Tibial nerve (tissue), 4 donors: ENCODE measurements at regions not wholly inside any gene's neighbourhood (a gene's known extent, or its start where the extent isn't known, plus 50 kb on each side); places are given as distances from the start of the nearest gene placed in this dataset.

Source experiments
- DNase-seq, 2 donors: peaks; one replicate each; pipeline ENCODE4 v3.0.0-alpha.2; 2019; ENCODE audit warnings: low spot score in 2 of 2
- H3K27ac ChIP-seq, 4 donors: fragments of 200-600 bp; sonication (generic) in 3 of 4; one replicate each; pipeline ENCODE4 v1.5.1; 2017 to 2019; ENCODE audit warnings: mild to moderate bottlenecking in 1 of 4
- H3K27me3 ChIP-seq, 2 donors: fragments of 200-600 bp; sonication (generic) in 1 of 2; one replicate each; pipeline versions ENCODE4 v1.5.1 to v1.6.0; 2017 to 2019
- H3K36me3 ChIP-seq, 3 donors: fragments of 200-600 bp; sonication (generic); one replicate each; pipeline ENCODE4 v1.5.1; 2018 to 2019
- H3K4me1 ChIP-seq, 4 donors: fragments of 200-600 bp; sonication (generic) in 3 of 4; one replicate each; pipeline ENCODE4 v1.5.1; 2017 to 2019
- H3K4me3 ChIP-seq, 4 donors: fragments of 200-600 bp; sonication (generic) in 3 of 4; one replicate each; pipeline ENCODE4 v1.5.1; 2017 to 2019; ENCODE audit warnings: mild to moderate bottlenecking in 1 of 4, moderate library complexity in 1 of 4
- H3K9me3 ChIP-seq, 4 donors: fragments of 200-600 bp; sonication (generic) in 3 of 4; one replicate each; pipeline ENCODE4 v1.5.1; 2017 to 2019
- CTCF ChIP-seq, 5 experiments: fragments of 200-600 bp in 3 of 5; fragments of 450-650 bp in 2 of 5; sonication (generic) in 3 of 5; IDR thresholded peaks; one replicate each; pipeline ENCODE4 v1.5.1; 2016 to 2019; ENCODE audit warnings: antibody characterized with exemption in 5 of 5, mild to moderate bottlenecking in 3 of 5, moderate library complexity in 2 of 5
- EP300 ChIP-seq, 2 donors: sonication (generic); formaldehyde crosslinking; IDR thresholded peaks; one replicate each; pipeline ENCODE4 v1.6.1; 2017; ENCODE audit warnings: antibody characterized with exemption in 2 of 2, mild to moderate bottlenecking in 1 of 2
- POLR2A ChIP-seq, 2 donors: fragments of 450-650 bp; IDR thresholded peaks; one replicate each; pipeline ENCODE4 v1.6.1; 2017; ENCODE audit warnings: antibody characterized with exemption in 2 of 2, mild to moderate bottlenecking in 2 of 2, moderate library complexity in 2 of 2
- WGBS, 2 donors: methylation state at CpG; one replicate each; pipeline ENCODE4 v1.1.5; 2018; 5-methylcytosine and 5-hydroxymethylcytosine counted together

GRCh38 chr4:162403932-162404331, 240.1 kb upstream of the FSTL5 start:
- DNase-seq = no peak
- Histone ChIP-seq H3K27ac (no peak overlapping the region), H3K4me1 (no peaks in the 10 kb centered on the region), H3K9me3 (no peaks in the 10 kb centered on the region), H3K27me3 (no peaks in the 10 kb centered on the region), H3K36me3 (no peaks in the 10 kb centered on the region), H3K4me3 (no peak overlapping the region)
- 30 to 42% methylated on average over 1 of the region's 1 CpG for WGBS, 2 donors
- TF ChIP-seq CTCF (IDR thresholded peaks at IDR 0.05) (no peak), EP300 (IDR thresholded peaks at IDR 0.05) (no peak), POLR2A (IDR thresholded peaks at IDR 0.05) (no peak)

GRCh38 chr4:162403419-162403818, 239.6 kb upstream of the FSTL5 start:
- H3K9me3 ChIP-seq = no peaks in the 10 kb centered on the region
- no peak overlapping the region for H3K4me3 ChIP-seq
- H3K36me3 ChIP-seq = no peaks in the 10 kb centered on the region
- H3K27me3 ChIP-seq = no peaks in the 10 kb centered on the region
- no peaks in the 10 kb centered on the region for H3K4me1 ChIP-seq
- WGBS, 2 donors = 63 to 65% methylated on average over 2 of the region's 2 CpGs
- TF ChIP-seq POLR2A (IDR thresholded peaks at IDR 0.05) (no peak), CTCF (IDR thresholded peaks at IDR 0.05) (no peak), EP300 (IDR thresholded peaks at IDR 0.05) (no peak)
- DNase-seq = no peak
- H3K27ac ChIP-seq = no peak overlapping the region

- Histone ChIP-seq H3K4me1 (no peaks in the 10 kb centered on the region), H3K27ac (no peak overlapping the region), H3K4me3 (no peak overlapping the region), H3K9me3 (no peaks in the 10 kb centered on the region), H3K27me3 (no peaks in the 10 kb centered on the region), H3K36me3 (no peaks in the 10 kb centered on the region)
- no peak for TF ChIP-seq EP300 (IDR thresholded peaks at IDR 0.05)
- no peak for TF ChIP-seq CTCF (IDR thresholded peaks at IDR 0.05)
- TF ChIP-seq POLR2A (IDR thresholded peaks at IDR 0.05) = no peak
- 68 to 74% methylated on average over 5 of the region's 5 CpGs for whole genome bisulfite sequencing, 2 donors
- DNase-seq = no peak
Measured at GRCh38 chr4:162401021-162401420, 237.2 kb upstream of the FSTL5 start.

- Histone ChIP-seq H3K4me3 (no peak overlapping the region), H3K27ac (no peak overlapping the region), H3K36me3 (no peaks in the 10 kb centered on the region), H3K4me1 (no peaks in the 10 kb centered on the region), H3K9me3 (no peaks in the 10 kb centered on the region), H3K27me3 (no peaks in the 10 kb centered on the region)
- no peak for DNase-seq
- no peak for TF ChIP-seq POLR2A (IDR thresholded peaks at IDR 0.05)
- TF ChIP-seq CTCF (IDR thresholded peaks at IDR 0.05) = no peak
- TF ChIP-seq EP300 (IDR thresholded peaks at IDR 0.05) = no peak
- 88 to 95% methylated on average over 1 of the region's 1 CpG for WGBS, 2 donors
Measured at GRCh38 chr4:162392946-162393345, 229.1 kb upstream of the FSTL5 start.

- H3K4me3 ChIP-seq = no peak overlapping the region
- H3K27ac ChIP-seq = no peak overlapping the region
- TF ChIP-seq EP300 (IDR thresholded peaks at IDR 0.05) = no peak
- no peak for TF ChIP-seq POLR2A (IDR thresholded peaks at IDR 0.05)
- no peak for TF ChIP-seq CTCF (IDR thresholded peaks at IDR 0.05)
- no peaks in the 10 kb centered on the region for H3K4me1 ChIP-seq
- no peaks in the 10 kb centered on the region for H3K36me3 ChIP-seq
- no peaks in the 10 kb centered on the region for H3K9me3 ChIP-seq
- H3K27me3 ChIP-seq = no peaks in the 10 kb centered on the region
- no peak for DNase-seq
Measured at GRCh38 chr4:162366146-162366545, 202.3 kb upstream of the FSTL5 start.
